Astrocyte of the cerebellum (primary cell): ENCODE measurements at regions not wholly inside any gene's neighbourhood (a gene's known extent, or its start where the extent isn't known, plus 50 kb on each side); places are given as distances from the start of the nearest gene placed in this dataset.
"Not testable (repeated sequence)": the region's sequence is repeated elsewhere in the genome, so short reads cannot be mapped to it uniquely, and the experiment has no call there.

ENCODE experiments used
- DNase-seq: peaks from one replicate; pipeline ENCODE4 v3.0.0-alpha.2; 2011; ENCODE audit warnings: low read depth
- H3K4me3 ChIP-seq: 2 replicates; pipeline ENCODE4 v1.5.1; 2011; ENCODE audit warnings: mild to moderate bottlenecking, low read depth, low read length, moderate library complexity
- in situ Hi-C: cut with HindIII; loops from 2 replicates; pipeline ENCODE4 v1.10.0; 2017; ENCODE audit warnings: low sequenced_read_pairs
- TF ChIP-seq, protein P1 (sequence below): IDR thresholded peaks from 2 replicates; pipeline ENCODE4 v1.5.1; 2012; ENCODE audit warnings: low read length, low read depth, moderate library complexity, mild to moderate bottlenecking; ENCODE audit errors: missing control alignments

DNA sequence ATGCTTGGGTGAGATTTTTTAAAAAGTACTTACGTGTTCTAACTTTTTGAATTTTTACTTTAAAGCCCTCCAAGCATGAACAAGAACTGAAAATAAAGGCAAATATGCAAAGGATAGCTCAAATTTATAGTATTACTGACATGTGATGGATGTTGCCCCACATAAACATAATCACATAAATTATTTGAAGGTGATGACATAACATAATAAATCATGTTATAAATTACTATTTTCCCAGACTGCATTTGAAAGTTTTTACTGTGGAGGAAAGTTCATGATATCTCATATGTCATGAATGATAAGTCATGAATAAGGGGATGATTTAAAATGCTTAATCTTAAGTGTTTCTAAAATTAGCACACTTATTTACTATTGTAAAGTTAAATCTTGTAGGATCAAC lies 705.7 kb upstream of the SLITRK1 start:
- TF ChIP-seq, protein P1, sequence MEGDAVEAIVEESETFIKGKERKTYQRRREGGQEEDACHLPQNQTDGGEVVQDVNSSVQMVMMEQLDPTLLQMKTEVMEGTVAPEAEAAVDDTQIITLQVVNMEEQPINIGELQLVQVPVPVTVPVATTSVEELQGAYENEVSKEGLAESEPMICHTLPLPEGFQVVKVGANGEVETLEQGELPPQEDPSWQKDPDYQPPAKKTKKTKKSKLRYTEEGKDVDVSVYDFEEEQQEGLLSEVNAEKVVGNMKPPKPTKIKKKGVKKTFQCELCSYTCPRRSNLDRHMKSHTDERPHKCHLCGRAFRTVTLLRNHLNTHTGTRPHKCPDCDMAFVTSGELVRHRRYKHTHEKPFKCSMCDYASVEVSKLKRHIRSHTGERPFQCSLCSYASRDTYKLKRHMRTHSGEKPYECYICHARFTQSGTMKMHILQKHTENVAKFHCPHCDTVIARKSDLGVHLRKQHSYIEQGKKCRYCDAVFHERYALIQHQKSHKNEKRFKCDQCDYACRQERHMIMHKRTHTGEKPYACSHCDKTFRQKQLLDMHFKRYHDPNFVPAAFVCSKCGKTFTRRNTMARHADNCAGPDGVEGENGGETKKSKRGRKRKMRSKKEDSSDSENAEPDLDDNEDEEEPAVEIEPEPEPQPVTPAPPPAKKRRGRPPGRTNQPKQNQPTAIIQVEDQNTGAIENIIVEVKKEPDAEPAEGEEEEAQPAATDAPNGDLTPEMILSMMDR, result no peak
- DNase-seq, result no peak
- in situ Hi-C loops, result no loop called here

DNA sequence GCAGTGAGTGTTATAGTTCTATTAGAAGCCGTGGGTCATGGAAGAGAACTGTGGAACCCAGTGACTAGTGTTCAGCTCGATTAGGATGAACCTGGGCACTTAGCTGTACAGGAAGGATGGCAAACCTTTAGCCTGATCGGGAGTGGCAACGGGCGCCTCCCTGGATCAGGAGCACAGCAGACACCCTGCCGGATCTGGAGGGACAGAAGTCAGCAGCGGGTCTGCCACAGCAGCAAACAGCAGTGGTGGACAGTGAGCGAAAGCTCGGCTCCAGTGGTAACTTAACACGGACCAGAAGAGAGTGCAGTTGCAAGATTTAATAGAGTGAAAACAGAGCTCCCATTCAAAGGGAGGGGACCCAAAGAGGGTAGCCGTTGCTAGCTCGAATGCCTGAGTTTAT lies 697.6 kb upstream of the SLITRK1 start:
- in situ Hi-C loops, H3K4me3 ChIP-seq, DNase-seq: not testable (repeated sequence)

More for the DNA sequence above, 705.7 kb upstream of the SLITRK1 start:
- H3K4me3 ChIP-seq, result no peak overlapping the region

DNA sequence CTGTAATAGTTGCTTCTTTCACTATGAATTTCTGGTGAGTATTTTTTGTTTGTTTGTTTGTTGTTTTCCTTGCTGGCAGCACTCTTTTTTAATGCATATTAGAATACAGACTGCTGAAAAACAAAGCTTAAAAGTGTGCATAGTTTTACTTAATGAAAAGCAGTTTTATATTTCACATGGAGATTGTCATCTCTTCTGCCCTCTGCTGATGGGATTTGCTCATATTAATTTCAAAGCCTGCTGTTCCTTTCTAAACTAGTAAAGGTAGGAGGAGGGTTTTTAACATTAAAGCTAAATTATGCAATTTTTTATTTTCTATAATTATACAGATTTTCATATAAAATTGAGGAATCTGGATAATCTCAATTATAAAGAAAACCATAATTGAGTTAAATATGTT lies 692.6 kb upstream of the SLITRK1 start:
- in situ Hi-C loops, result no loop called here
- TF ChIP-seq, protein P1, result peak; percentile 47
- no peak overlapping the region for H3K4me3 ChIP-seq
- DNase-seq, result peak; percentile 15

DNA sequence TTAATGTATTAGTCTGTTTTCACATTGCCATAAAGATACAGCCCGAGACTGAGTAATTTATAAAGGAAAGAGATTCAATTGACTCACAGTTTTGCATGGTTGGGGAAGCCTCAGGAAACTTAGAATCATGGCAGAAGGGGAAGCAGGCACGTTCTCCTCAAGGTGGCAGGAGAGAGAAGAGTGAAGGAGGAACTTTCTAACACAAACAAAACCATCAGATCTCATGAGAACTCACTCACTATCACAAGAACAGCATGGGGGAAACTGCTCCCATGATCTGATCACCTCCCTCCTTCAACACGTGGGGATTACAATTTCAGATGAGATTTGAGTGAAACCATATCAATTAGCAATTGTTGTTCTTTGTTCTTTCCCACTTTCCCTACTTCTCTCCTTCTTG lies 689.0 kb upstream of the SLITRK1 start:
- DNase-seq, result no peak
- TF ChIP-seq, protein P1, result no peak
- in situ Hi-C loops, result no loop called here
- no peak overlapping the region for H3K4me3 ChIP-seq

DNA sequence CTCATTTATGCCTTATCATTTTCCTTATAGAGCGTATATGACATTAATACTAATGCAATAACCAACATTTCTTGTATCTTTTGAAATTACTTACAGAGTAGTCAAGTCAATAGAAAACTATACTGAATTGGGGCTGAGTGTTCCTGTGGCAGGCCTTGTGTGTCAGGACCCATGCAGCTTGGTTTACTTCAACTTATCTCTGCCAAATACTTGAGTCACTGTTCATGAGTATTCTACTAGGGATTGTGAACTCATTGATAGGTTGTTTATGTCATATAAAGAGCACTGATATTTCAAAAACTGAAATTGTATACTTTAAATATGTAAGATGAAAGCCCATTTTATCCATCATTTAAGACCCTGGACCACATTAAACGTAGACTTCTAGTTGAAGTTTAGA lies 688.6 kb upstream of the SLITRK1 start:
- no peak overlapping the region for H3K4me3 ChIP-seq
- TF ChIP-seq, protein P1, result no peak
- in situ Hi-C loops, result no loop called here
- DNase-seq, result no peak

DNA sequence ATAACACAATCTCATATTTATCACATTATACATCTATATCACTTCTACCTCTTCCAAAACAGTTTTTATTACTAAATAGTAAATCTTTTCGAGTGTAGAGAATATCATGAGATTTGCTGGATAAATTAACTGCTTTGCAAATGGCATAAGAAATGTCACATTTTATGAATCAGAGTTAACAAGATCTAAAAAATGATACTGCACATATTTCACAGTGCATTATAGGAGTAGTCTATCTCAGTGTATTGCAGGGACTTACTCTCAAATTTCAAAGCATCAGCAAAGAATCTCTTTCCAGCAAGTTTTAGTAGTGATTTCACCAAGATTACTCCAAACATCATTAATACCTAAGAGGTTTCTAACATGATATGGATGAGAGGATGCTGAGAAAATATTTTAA lies 687.1 kb upstream of the SLITRK1 start:
- no peak for DNase-seq
- H3K4me3 ChIP-seq, result no peak overlapping the region
- TF ChIP-seq, protein P1, result no peak
- in situ Hi-C loops, result no loop called here

DNA sequence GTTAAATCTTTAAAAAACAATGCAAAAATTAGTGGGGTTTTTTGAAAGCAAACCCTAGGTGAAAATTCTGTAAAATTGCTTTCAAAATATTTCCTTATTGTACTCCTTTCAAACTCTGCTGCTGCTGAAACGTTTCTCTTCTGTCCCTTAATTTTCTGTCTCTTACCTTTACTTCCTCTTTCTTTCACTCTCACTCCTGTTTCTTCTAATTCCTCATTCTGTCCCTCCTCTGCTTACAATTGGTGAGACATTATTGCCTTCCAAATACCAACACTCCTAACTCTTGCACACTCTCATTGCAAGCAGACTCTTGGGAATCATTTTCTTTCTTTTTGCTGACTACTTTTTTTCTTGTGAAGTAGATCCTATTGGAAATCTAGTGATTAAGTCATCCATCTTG lies 685.6 kb upstream of the SLITRK1 start:
- in situ Hi-C loops, result no loop called here
- TF ChIP-seq, protein P1, result no peak
- no peak for DNase-seq
- no peak overlapping the region for H3K4me3 ChIP-seq
